HCT116 (cell line): ENCODE measurements at regions not wholly inside any gene's neighbourhood (a gene's known extent, or its start where the extent isn't known, plus 50 kb on each side); places are given as distances from the start of the nearest gene placed in this dataset.

Experiments
- CBX3 ChIP-seq: IDR thresholded peaks from 2 replicates; pipeline ENCODE4 v1.6.1; 2012; ENCODE audit warnings: low read depth
- EGR1 ChIP-seq: IDR thresholded peaks from 2 replicates; pipeline ENCODE4 v1.6.1; 2012; ENCODE audit warnings: low read depth
- EZH2phosphoT487 ChIP-seq: fragments of 200-600 bp; IDR thresholded peaks from 2 replicates; pipeline ENCODE4 v1.6.1; 2018; ENCODE audit warnings: antibody characterized with exemption, borderline replicate concordance
- JUND ChIP-seq: IDR thresholded peaks from 2 replicates; pipeline ENCODE4 v1.6.1; 2012
- MAX ChIP-seq: IDR thresholded peaks from 2 replicates; pipeline ENCODE4 v1.6.1; 2012
- POLR2A ChIP-seq: IDR thresholded peaks from 2 replicates; pipeline ENCODE4 v1.7.0; 2011; ENCODE audit warnings: borderline replicate concordance; ENCODE audit not compliant: insufficient read depth, insufficient read length; ENCODE audit errors: extremely low read depth
- RAD21 ChIP-seq: IDR thresholded peaks from 2 replicates; pipeline ENCODE4 v1.6.1; 2012; ENCODE audit warnings: low read depth, mild to moderate bottlenecking
- REST ChIP-seq: IDR thresholded peaks from 2 replicates; pipeline ENCODE4 v1.6.1; 2012; ENCODE audit warnings: low read depth
- TCF7L2 ChIP-seq: IDR thresholded peaks from 2 replicates; pipeline ENCODE4 v1.7.0; 2011; ENCODE audit warnings: borderline replicate concordance, inconsistent platforms; ENCODE audit not compliant: insufficient read depth, insufficient read length; ENCODE audit errors: extremely low read depth
- ZBTB33 ChIP-seq: IDR thresholded peaks from 2 replicates; pipeline ENCODE4 v1.6.1; 2011; ENCODE audit warnings: mild to moderate bottlenecking, low read length, moderate library complexity; ENCODE audit not compliant: insufficient replicate concordance; ENCODE audit errors: extremely low read depth
- ZFX ChIP-seq: fragments of 450-650 bp; IDR thresholded peaks from 2 replicates; pipeline ENCODE4 v1.6.1; 2017
- TF ChIP-seq, protein P1 (sequence below), 3 experiments: fragments of 200-600 bp in 1 of 3; sonication (generic) in 1 of 3; IDR thresholded peaks in 2 of 3; conservative IDR thresholded peaks in 1 of 3; 2 replicates each; pipeline ENCODE4 v1.5.1; 2012 to 2017; ENCODE audit warnings: low read depth in 2 of 3, low read length in 2 of 3, antibody characterized with exemption in 1 of 3, borderline replicate concordance in 1 of 3, control low read depth in 1 of 3, mild to moderate bottlenecking in 1 of 3, mixed read lengths in 1 of 3, mixed run types in 1 of 3, moderate library complexity in 1 of 3; ENCODE audit not compliant: insufficient read depth in 1 of 3
- TF ChIP-seq, protein P2 (sequence below): IDR thresholded peaks from 2 replicates; pipeline ENCODE4 v1.6.1; 2012

GRCh38 chr15:20643829-20644425 is 102.3 kb upstream of the GOLGA6L6 start:
- TF ChIP-seq ZFX = no peak
- no peak for TF ChIP-seq JUND
- no peak for TF ChIP-seq POLR2A
- no peak for TF ChIP-seq RAD21
- TF ChIP-seq, protein P1, sequence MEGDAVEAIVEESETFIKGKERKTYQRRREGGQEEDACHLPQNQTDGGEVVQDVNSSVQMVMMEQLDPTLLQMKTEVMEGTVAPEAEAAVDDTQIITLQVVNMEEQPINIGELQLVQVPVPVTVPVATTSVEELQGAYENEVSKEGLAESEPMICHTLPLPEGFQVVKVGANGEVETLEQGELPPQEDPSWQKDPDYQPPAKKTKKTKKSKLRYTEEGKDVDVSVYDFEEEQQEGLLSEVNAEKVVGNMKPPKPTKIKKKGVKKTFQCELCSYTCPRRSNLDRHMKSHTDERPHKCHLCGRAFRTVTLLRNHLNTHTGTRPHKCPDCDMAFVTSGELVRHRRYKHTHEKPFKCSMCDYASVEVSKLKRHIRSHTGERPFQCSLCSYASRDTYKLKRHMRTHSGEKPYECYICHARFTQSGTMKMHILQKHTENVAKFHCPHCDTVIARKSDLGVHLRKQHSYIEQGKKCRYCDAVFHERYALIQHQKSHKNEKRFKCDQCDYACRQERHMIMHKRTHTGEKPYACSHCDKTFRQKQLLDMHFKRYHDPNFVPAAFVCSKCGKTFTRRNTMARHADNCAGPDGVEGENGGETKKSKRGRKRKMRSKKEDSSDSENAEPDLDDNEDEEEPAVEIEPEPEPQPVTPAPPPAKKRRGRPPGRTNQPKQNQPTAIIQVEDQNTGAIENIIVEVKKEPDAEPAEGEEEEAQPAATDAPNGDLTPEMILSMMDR (IDR thresholded peaks at IDR 0.05 in 2 of 3, conservative IDR thresholded peaks at IDR 0.05 in 1 of 3; ENCODE audit: borderline replicate concordance in 1 of 3, insufficient read depth in 1 of 3, low read depth in 2 of 3, low read length in 2 of 3) = no peak
- TF ChIP-seq MAX = no peak
- TF ChIP-seq ZBTB33 = no peak
- TF ChIP-seq REST = no peak
- TF ChIP-seq CBX3 = no peak
- TF ChIP-seq TCF7L2 = no peak
- TF ChIP-seq, protein P2, sequence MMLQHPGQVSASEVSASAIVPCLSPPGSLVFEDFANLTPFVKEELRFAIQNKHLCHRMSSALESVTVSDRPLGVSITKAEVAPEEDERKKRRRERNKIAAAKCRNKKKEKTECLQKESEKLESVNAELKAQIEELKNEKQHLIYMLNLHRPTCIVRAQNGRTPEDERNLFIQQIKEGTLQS = no peak
- no peak for TF ChIP-seq EZH2phosphoT487
- TF ChIP-seq EGR1 = no peak
